Mesenchymal stem cell (in vitro differentiated cells and primary cell): ENCODE measurements at regions not wholly inside any gene's neighbourhood (a gene's known extent, or its start where the extent isn't known, plus 50 kb on each side); places are given as distances from the start of the nearest gene placed in this dataset.
A peak's percentile ranks its signal among the peaks of the same experiment; 100 is the strongest.

Source experiments
- DNase-seq: peaks from one replicate; pipeline ENCODE4 v3.0.0-alpha.2; 2013
- H2AFZ ChIP-seq: one replicate; pipeline ENCODE4 v1.6.1; 2013; ENCODE audit warnings: low read depth, mild to moderate bottlenecking, control low read depth, inconsistent platforms, low read length, moderate library complexity
- H2AK5ac ChIP-seq: 2 replicates; pipeline ENCODE4 v1.6.1; 2013; ENCODE audit warnings: low read length, moderate library complexity, mild to moderate bottlenecking, inconsistent platforms; ENCODE audit not compliant: severe bottlenecking
- H2BK120ac ChIP-seq: one replicate; pipeline ENCODE4 v1.6.1; 2013; ENCODE audit warnings: low read depth, mild to moderate bottlenecking, inconsistent platforms, low read length, moderate library complexity
- H2BK12ac ChIP-seq, 2 experiments: one replicate each; pipeline ENCODE4 v1.6.1; 2013; ENCODE audit warnings: inconsistent platforms in 2 of 2, low read length in 2 of 2, mild to moderate bottlenecking in 2 of 2, moderate library complexity in 2 of 2, control low read depth in 1 of 2
- H2BK15ac ChIP-seq: one replicate; pipeline ENCODE4 v1.6.1; 2013; ENCODE audit warnings: mild to moderate bottlenecking, low read depth, inconsistent platforms; ENCODE audit not compliant: poor library complexity, severe bottlenecking
- H2BK5ac ChIP-seq: 2 replicates; pipeline ENCODE4 v1.6.1; 2013; ENCODE audit warnings: low read depth, mild to moderate bottlenecking, low read length, control low read depth, inconsistent platforms; ENCODE audit not compliant: poor library complexity, severe bottlenecking
- H3K14ac ChIP-seq, 2 experiments: one replicate each; pipeline ENCODE4 v1.6.1; 2013; ENCODE audit warnings: inconsistent platforms in 2 of 2, low read length in 2 of 2, control low read depth in 1 of 2, mild to moderate bottlenecking in 1 of 2, moderate library complexity in 1 of 2
- H3K18ac ChIP-seq, 2 experiments: one replicate each; pipeline ENCODE4 v1.6.1; 2013; ENCODE audit warnings: inconsistent platforms in 2 of 2, low read length in 2 of 2, control low read depth in 1 of 2, low read depth in 1 of 2, mild to moderate bottlenecking in 1 of 2
- H3K23ac ChIP-seq, 2 experiments: one replicate each; pipeline ENCODE4 v1.6.1; 2013; ENCODE audit warnings: inconsistent platforms in 2 of 2, low read length in 2 of 2, mild to moderate bottlenecking in 2 of 2, moderate library complexity in 2 of 2, control low read depth in 1 of 2
- H3K27ac ChIP-seq: 2 replicates; pipeline ENCODE4 v1.5.1; 2013; ENCODE audit warnings: mild to moderate bottlenecking, moderate library complexity, low read length, control low read depth, inconsistent platforms; ENCODE audit not compliant: poor library complexity, severe bottlenecking
- H3K27me3 ChIP-seq, 2 experiments: 2 replicates each; pipeline versions ENCODE4 v1.6.1 to v1.7.0; 2013; ENCODE audit warnings: low read length in 2 of 2, mild to moderate bottlenecking in 2 of 2, moderate library complexity in 2 of 2, control low read depth in 1 of 2, inconsistent platforms in 1 of 2; ENCODE audit not compliant: control insufficient read depth in 1 of 2, insufficient read depth in 1 of 2
- H3K36me3 ChIP-seq, 2 experiments: 2 replicates each; pipeline versions ENCODE4 v1.6.1 to v1.7.0; 2013; ENCODE audit warnings: low read length in 2 of 2, control low read depth in 1 of 2, inconsistent platforms in 1 of 2, low read depth in 1 of 2, mild to moderate bottlenecking in 1 of 2; ENCODE audit not compliant: insufficient read depth in 2 of 2, control insufficient read depth in 1 of 2
- H3K4ac ChIP-seq, 2 experiments: one replicate each; pipeline ENCODE4 v1.6.1; 2013; ENCODE audit warnings: inconsistent platforms in 2 of 2, low read length in 2 of 2, mild to moderate bottlenecking in 2 of 2, moderate library complexity in 2 of 2, control low read depth in 1 of 2, low read depth in 1 of 2
- H3K4me1 ChIP-seq: 2 replicates; pipeline ENCODE4 v1.6.1; 2013; ENCODE audit warnings: low read depth, low read length, control low read depth; ENCODE audit not compliant: control insufficient read depth, insufficient read depth
- H3K4me2 ChIP-seq: 2 replicates; pipeline ENCODE4 v1.6.1; 2013; ENCODE audit warnings: low read length, mild to moderate bottlenecking, inconsistent platforms; ENCODE audit not compliant: poor library complexity, severe bottlenecking
- H3K4me3 ChIP-seq, 2 experiments: 2 replicates each; pipeline versions ENCODE4 v1.5.1 to v1.7.0; 2013; ENCODE audit warnings: low read length in 2 of 2, mild to moderate bottlenecking in 2 of 2, control low read depth in 1 of 2, low read depth in 1 of 2; ENCODE audit not compliant: insufficient read depth in 1 of 2
- H3K79me1 ChIP-seq: replicated peaks from 2 replicates; pipeline ENCODE4 v1.6.1; 2013; ENCODE audit warnings: mild to moderate bottlenecking, control low read depth, low read length, inconsistent platforms; ENCODE audit not compliant: poor library complexity, severe bottlenecking
- H3K9ac ChIP-seq: 2 replicates; pipeline ENCODE4 v1.7.0; 2013; ENCODE audit warnings: mild to moderate bottlenecking, low read length, moderate library complexity
- H3K9me3 ChIP-seq: 2 replicates; pipeline ENCODE4 v1.7.0; 2013; ENCODE audit warnings: mild to moderate bottlenecking, low read length; ENCODE audit not compliant: control insufficient read depth
- H4K8ac ChIP-seq: one replicate; pipeline ENCODE4 v1.6.1; 2013; ENCODE audit warnings: inconsistent platforms, mild to moderate bottlenecking, low read length, moderate library complexity
- H4K91ac ChIP-seq: one replicate; pipeline ENCODE4 v1.6.1; 2013; ENCODE audit warnings: mild to moderate bottlenecking, low read length, inconsistent platforms
- WGBS: methylation state at CpG from one replicate; pipeline ENCODE4 v1.1.7; 2013; ENCODE audit warnings: mixed read lengths; 5-methylcytosine and 5-hydroxymethylcytosine counted together

- DNase-seq: no peak
- H3K36me3 ChIP-seq: no peaks in the 10 kb centered on the region
- WGBS: 82% methylated on average over 6 of the region's 6 CpGs
Measured at GRCh38 chr2:134141598-134142340, 112.1 kb upstream of the MGAT5 start.

GRCh38 chr2:134142341-134142738, 111.5 kb upstream of the MGAT5 start:
- Histone ChIP-seq H2BK15ac (no peak overlapping the region), H3K79me1 (peaks cover 35% of the 10 kb centered on the region), H3K18ac (no peak overlapping the region), H3K4me3 (no peak overlapping the region), H3K4ac (no peak overlapping the region), H3K9me3 (no peaks in the 10 kb centered on the region), H3K4me2 (no peak overlapping the region), H2BK5ac (no peak overlapping the region), H3K27ac (no peak overlapping the region), H2AK5ac (peak overlapping the region; percentile 41), H3K36me3 (no peaks in the 10 kb centered on the region), H3K9ac (no peak overlapping the region), H3K14ac (no peak overlapping the region), H3K27me3 (no peaks in the 10 kb centered on the region), H4K91ac (no peak overlapping the region), H3K23ac (no peak overlapping the region), H2BK120ac (no peak overlapping the region), H2BK12ac (no peak overlapping the region), H2AFZ (no peak overlapping the region), H4K8ac (no peak overlapping the region), H3K4me1 (peaks cover 14% of the 10 kb centered on the region)
- DNase-seq: no peak
- 88% methylated on average over 4 of the region's 4 CpGs for WGBS

More at GRCh38 chr2:134141598-134142340, 112.1 kb upstream of the MGAT5 start:
- Histone ChIP-seq H3K27ac (no peak overlapping the region), H3K9ac (no peak overlapping the region), H3K4me3 (no peak overlapping the region), H3K23ac (peak overlapping the region in 1 of 2 experiments; percentile 85), H2BK5ac (no peak overlapping the region), H3K27me3 (no peaks in the 10 kb centered on the region), H3K4me2 (no peak overlapping the region), H4K91ac (no peak overlapping the region), H4K8ac (no peak overlapping the region), H3K4ac (no peak overlapping the region), H2BK120ac (no peak overlapping the region), H3K9me3 (no peaks in the 10 kb centered on the region), H3K4me1 (peaks cover 18% of the 10 kb centered on the region), H3K79me1 (peaks cover 35% of the 10 kb centered on the region), H2AK5ac (no peak overlapping the region), H3K14ac (no peak overlapping the region), H3K18ac (peak overlapping the region in 1 of 2 experiments; percentile 4), H2BK12ac (no peak overlapping the region), H2BK15ac (no peak overlapping the region), H2AFZ (no peak overlapping the region)

- H3K18ac ChIP-seq: no peak overlapping the region
- no peak overlapping the region for H3K4me3 ChIP-seq
- H2AFZ ChIP-seq: no peak overlapping the region
- H3K14ac ChIP-seq: no peak overlapping the region
- H2BK15ac ChIP-seq: no peak overlapping the region
- H3K27me3 ChIP-seq: no peaks in the 10 kb centered on the region
- no peaks in the 10 kb centered on the region for H3K36me3 ChIP-seq
- no peak overlapping the region for H3K9ac ChIP-seq
- H3K4me1 ChIP-seq: peaks cover 14% of the 10 kb centered on the region
- H3K4ac ChIP-seq: no peak overlapping the region
- peak overlapping the region; percentile 7 for H3K27ac ChIP-seq
- no peak overlapping the region for H4K8ac ChIP-seq
- H3K23ac ChIP-seq: peak overlapping the region in 1 of 2 experiments; percentile 77
- WGBS: 49% methylated on average over 5 of the region's 5 CpGs
- no peak overlapping the region for H2AK5ac ChIP-seq
- DNase-seq: no peak
- H2BK12ac ChIP-seq: peak overlapping the region in 1 of 2 experiments; percentile 49
- H4K91ac ChIP-seq: no peak overlapping the region
- peaks cover 35% of the 10 kb centered on the region for H3K79me1 ChIP-seq
- no peaks in the 10 kb centered on the region for H3K9me3 ChIP-seq
- H3K4me2 ChIP-seq: no peak overlapping the region
- H2BK120ac ChIP-seq: no peak overlapping the region
- H2BK5ac ChIP-seq: no peak overlapping the region
Measured at GRCh38 chr2:134142903-134143302, 111.0 kb upstream of the MGAT5 start.

GRCh38 chr2:134143568-134143967, 110.3 kb upstream of the MGAT5 start:
- H3K14ac ChIP-seq: no peak overlapping the region
- H3K27me3 ChIP-seq: no peaks in the 10 kb centered on the region
- peak overlapping the region in 1 of 2 experiments; percentile 50 for H3K23ac ChIP-seq
- no peak overlapping the region for H2AFZ ChIP-seq
- peak overlapping the region; percentile 45 for H3K27ac ChIP-seq
- peaks cover 14% of the 10 kb centered on the region for H3K4me1 ChIP-seq
- H3K4me2 ChIP-seq: no peak overlapping the region
- H2BK5ac ChIP-seq: no peak overlapping the region
- no peaks in the 10 kb centered on the region for H3K36me3 ChIP-seq
- H3K9me3 ChIP-seq: no peaks in the 10 kb centered on the region
- H3K4me3 ChIP-seq: no peak overlapping the region
- WGBS: 92% methylated on average over 3 of the region's 3 CpGs
- peak overlapping the region; percentile 91 for H2AK5ac ChIP-seq
- no peak for DNase-seq
- H2BK12ac ChIP-seq: peak overlapping the region in 1 of 2 experiments; percentile 81
- H3K4ac ChIP-seq: peak overlapping the region in 1 of 2 experiments; percentile 45
- H2BK15ac ChIP-seq: no peak overlapping the region
- H4K8ac ChIP-seq: no peak overlapping the region
- no peak overlapping the region for H3K9ac ChIP-seq
- H4K91ac ChIP-seq: no peak overlapping the region
- peaks cover 36% of the 10 kb centered on the region for H3K79me1 ChIP-seq
- H3K18ac ChIP-seq: no peak overlapping the region
- H2BK120ac ChIP-seq: no peak overlapping the region
